Naive thymus-derived CD8-positive, alpha-beta T cell (primary cell): ENCODE measurements at regions not wholly inside any gene's neighbourhood (a gene's known extent, or its start where the extent isn't known, plus 50 kb on each side); places are given as distances from the start of the nearest gene placed in this dataset.

Experiments used
- ATAC-seq, 2 donors: fragments of 150-1000 bp; cut with Tn5 transposase in 1 of 2; sonication (Bioruptor Pico), chemical (Tn5 transposase) in 1 of 2; 1 replicate in 1 of 2; 2 replicates in 1 of 2; pipeline ENCODE4 v1.10.0; 2021; ENCODE audit warnings: mild to moderate bottlenecking in 2 of 2, moderate library complexity in 2 of 2
- POLR2A ChIA-PET: fragments of 350-600 bp; sonication (Branson Sonifier 250); formaldehyde crosslinking; loops from one replicate; lab custom pipeline; 2021; ENCODE audit warnings: antibody characterized with exemption; lab: Charles Lee
- DNase-seq, 10 donors: peaks; one replicate each; pipeline versions ENCODE4 v3.0.0 to v3.0.0-alpha.2; 2020 to 2022
- H3K27ac Mint-ChIP-seq, 10 donors: one replicate each; pipeline ENCODE4 v1.8.0; 2020 to 2022; ENCODE audit warnings: mild to moderate bottlenecking in 10 of 10, mixed read lengths in 10 of 10, moderate library complexity in 4 of 10, inconsistent platforms in 1 of 10
- H3K27me3 Mint-ChIP-seq, 5 donors: one replicate each; pipeline ENCODE4 v1.8.0; 2021 to 2022; ENCODE audit warnings: mixed read lengths in 5 of 5
- H3K36me3 Mint-ChIP-seq, 3 donors: one replicate each; pipeline ENCODE4 v1.8.0; 2020 to 2022; ENCODE audit warnings: mixed read lengths in 3 of 3, mild to moderate bottlenecking in 2 of 3, inconsistent platforms in 1 of 3
- H3K4me1 Mint-ChIP-seq, 4 donors: one replicate each; pipeline ENCODE4 v1.8.0; 2021 to 2022; ENCODE audit warnings: mixed read lengths in 4 of 4
- H3K4me3 Mint-ChIP-seq, 10 donors: one replicate each; pipeline ENCODE4 v1.8.0; 2020 to 2022; ENCODE audit warnings: mild to moderate bottlenecking in 10 of 10, mixed read lengths in 10 of 10, moderate library complexity in 6 of 10, inconsistent platforms in 1 of 10
- H3K9me3 Mint-ChIP-seq, 9 donors: one replicate each; pipeline ENCODE4 v1.8.0; 2020 to 2022; ENCODE audit warnings: mixed read lengths in 9 of 9, mild to moderate bottlenecking in 3 of 9, inconsistent platforms in 1 of 9, moderate library complexity in 1 of 9

DNA sequence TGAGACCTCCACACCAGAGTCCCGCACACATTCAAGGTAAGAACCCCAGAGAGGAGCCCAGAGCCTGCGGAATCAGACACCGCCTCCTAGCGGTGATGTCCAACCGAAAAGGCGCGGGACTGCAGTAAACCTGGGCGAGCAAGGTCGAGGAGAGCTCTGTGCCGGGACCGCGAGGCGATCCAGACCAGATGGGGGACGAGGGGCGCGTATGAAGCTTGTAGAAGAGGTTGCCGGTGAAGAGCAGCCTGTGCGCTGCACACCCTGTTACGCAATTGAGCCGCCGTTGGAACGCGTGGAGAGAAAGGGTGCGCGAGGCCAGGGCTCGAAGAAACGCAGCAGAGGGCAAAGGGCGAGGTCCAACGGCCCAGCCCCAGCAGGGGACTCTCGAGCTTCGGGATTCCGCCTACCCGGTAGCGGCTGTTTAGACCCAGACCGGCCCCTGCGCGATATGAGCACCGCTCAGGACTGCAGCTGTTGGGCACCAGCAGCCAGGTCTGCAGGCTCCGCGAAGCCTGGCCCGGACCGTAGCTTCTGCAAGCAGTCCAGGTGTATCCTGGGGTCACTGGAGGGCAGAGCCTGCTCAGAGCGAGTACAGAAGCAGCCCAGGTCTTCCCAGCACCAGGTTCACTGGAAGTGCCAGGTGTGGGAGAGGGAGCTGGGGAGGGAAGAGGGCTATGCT is 65.9 kb upstream of the ZNF599 start:
- ATAC-seq, result peak; percentile 48 to 87
- Mint-ChIP-seq H3K36me3 (no peaks in the 10 kb centered on the region), H3K4me3 (peak overlapping the region; percentile 20 to 88 (median 60)), H3K4me1 (peaks cover 11 to 30% (median 22%) of the 10 kb centered on the region in 4 donors), H3K27me3 (no peaks in the 10 kb centered on the region), H3K9me3 (peaks cover 0 to 13% (median 0%) of the 10 kb centered on the region in 9 donors), H3K27ac (peak overlapping the region in 7 of 10 donors; percentile 13 to 88 (median 51))
- POLR2A ChIA-PET, result interaction anchor here (0.6 to 2.0 kb wide), 6 partner anchors 8 to 379 kb away, joined by 3 to 5 read pairs (median 3); partner anchors contain the start of gene ZNF792
- peak in 7 of 10 donors; percentile 13 to 71 (median 29) for DNase-seq

DNA sequence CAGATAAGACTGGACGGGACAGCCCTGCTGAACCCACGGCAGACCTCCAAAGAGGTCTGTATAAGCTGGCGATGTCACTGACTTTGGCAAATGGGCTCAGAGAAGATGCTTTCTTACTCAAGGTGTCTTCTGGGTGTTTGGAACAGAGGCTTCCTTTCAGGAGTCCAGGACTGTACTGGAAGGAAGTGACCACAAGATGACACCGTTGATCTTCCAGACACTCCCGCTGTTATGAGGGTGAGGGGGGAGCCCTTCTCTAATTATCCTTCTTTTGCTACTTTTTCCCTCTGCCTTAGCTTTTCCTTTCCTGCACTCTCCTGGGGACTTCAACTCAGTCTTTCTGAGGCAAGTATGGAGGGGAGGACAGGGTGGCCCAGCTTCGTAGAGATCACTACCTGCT is 65.2 kb upstream of the ZNF599 start:
- H3K4me1 Mint-ChIP-seq, result peaks cover 11 to 30% (median 20%) of the 10 kb centered on the region in 4 donors
- ATAC-seq (peak in 1 of 2 donors; percentile 52), DNase-seq (peak in 2 of 10 donors; percentile 5 to 7)
- peaks cover 0 to 13% (median 0%) of the 10 kb centered on the region in 9 donors for H3K9me3 Mint-ChIP-seq
- H3K4me3 Mint-ChIP-seq, result peak overlapping the region in 9 of 10 donors; percentile 20 to 88 (median 50)
- peaks cover 0 to 1% (median 0%) of the 10 kb centered on the region in 3 donors for H3K36me3 Mint-ChIP-seq
- POLR2A ChIA-PET, result interaction anchor here (0.5 to 2.0 kb wide), 4 partner anchors 9 to 380 kb away, joined by 3 to 5 read pairs (median 4); no protein-coding TSS in a partner anchor
- H3K27ac Mint-ChIP-seq, result peak overlapping the region in 6 of 10 donors; percentile 15 to 88 (median 58)
- H3K27me3 Mint-ChIP-seq, result no peaks in the 10 kb centered on the region

- peaks cover 11 to 30% (median 22%) of the 10 kb centered on the region in 4 donors for H3K4me1 Mint-ChIP-seq
- H3K27ac Mint-ChIP-seq, result peak overlapping the region in 3 of 10 donors; percentile 35 to 89 (median 83)
- peaks cover 0 to 16% (median 0%) of the 10 kb centered on the region in 9 donors for H3K9me3 Mint-ChIP-seq
- H3K4me3 Mint-ChIP-seq, result peak overlapping the region in 1 of 10 donors; percentile 12
- no peak for ATAC-seq
- no peak for DNase-seq
- H3K27me3 Mint-ChIP-seq, result no peaks in the 10 kb centered on the region
- POLR2A ChIA-PET, result interaction anchor here (2.0 kb wide), 1 partner anchor 10 kb away, joined by 5 read pairs; no protein-coding TSS in a partner anchor
- H3K36me3 Mint-ChIP-seq, result peaks cover 0 to 3% (median 0%) of the 10 kb centered on the region in 3 donors
These were observed 64.2 kb upstream of the ZNF599 start for GRCh38 chr19:34837262-34837661.

DNA sequence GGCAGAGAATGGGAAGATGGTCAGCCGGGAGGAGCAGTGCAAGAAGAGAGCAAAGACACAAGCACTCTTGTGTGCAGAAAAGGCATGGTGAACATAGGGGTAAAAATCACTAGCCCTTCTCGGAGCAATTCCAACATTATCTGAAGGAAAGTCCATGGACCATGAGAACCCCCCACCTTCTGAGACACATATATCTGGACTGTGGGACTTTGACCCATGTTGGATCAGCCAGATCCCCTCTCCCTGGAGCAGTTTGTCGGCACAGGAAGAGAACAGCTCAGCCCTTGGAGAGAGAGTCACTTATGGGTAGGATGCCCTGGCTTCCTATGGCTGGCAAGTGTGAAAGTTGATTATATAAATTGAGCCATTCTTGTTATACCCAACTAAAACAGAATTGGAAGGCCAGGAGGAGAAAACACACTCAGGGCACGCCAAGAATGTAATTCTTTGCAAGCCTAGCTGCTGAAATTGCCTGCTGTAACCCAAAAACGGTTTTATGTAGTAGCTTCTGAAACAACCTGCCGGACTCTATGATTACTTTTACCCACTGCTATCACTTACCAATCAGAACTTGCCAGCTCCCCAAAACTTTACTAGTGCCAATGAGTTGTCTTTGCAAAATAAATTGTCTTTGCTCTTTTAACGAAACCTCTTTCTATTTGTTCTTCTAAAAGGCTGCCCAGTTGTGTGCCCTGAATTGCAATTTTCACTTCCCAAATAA is 62.8 kb upstream of the ZNF599 start:
- POLR2A ChIA-PET, result no interaction called here
- H3K27me3 Mint-ChIP-seq, result no peaks in the 10 kb centered on the region
- no peak for ATAC-seq
- peaks cover 11 to 28% (median 21%) of the 10 kb centered on the region in 4 donors for H3K4me1 Mint-ChIP-seq
- no peak for DNase-seq
- H3K36me3 Mint-ChIP-seq, result peaks cover 0 to 3% (median 0%) of the 10 kb centered on the region in 3 donors
- H3K27ac Mint-ChIP-seq, result no peak overlapping the region
- peaks cover 0 to 16% (median 0%) of the 10 kb centered on the region in 9 donors for H3K9me3 Mint-ChIP-seq
- no peak overlapping the region for H3K4me3 Mint-ChIP-seq

GRCh38 chr19:34834472-34835061 is 61.6 kb upstream of the ZNF599 start:
- Mint-ChIP-seq H3K4me3 (no peak overlapping the region), H3K4me1 (peaks cover 11 to 25% (median 21%) of the 10 kb centered on the region in 4 donors), H3K27ac (peak overlapping the region in 1 of 10 donors; percentile 52), H3K27me3 (no peaks in the 10 kb centered on the region), H3K9me3 (peaks cover 0 to 13% (median 0%) of the 10 kb centered on the region in 9 donors), H3K36me3 (peaks cover 0 to 3% (median 0%) of the 10 kb centered on the region in 3 donors)
- POLR2A ChIA-PET, result no interaction called here
- DNase-seq (no peak), ATAC-seq (no peak)

GRCh38 chr19:34832581-34833112 is 59.6 kb upstream of the ZNF599 start:
- POLR2A ChIA-PET, result no interaction called here
- Mint-ChIP-seq H3K9me3 (peaks cover 0 to 10% (median 0%) of the 10 kb centered on the region in 9 donors), H3K27me3 (no peaks in the 10 kb centered on the region), H3K4me1 (peaks cover 5 to 11% (median 10%) of the 10 kb centered on the region in 4 donors), H3K4me3 (no peak overlapping the region), H3K27ac (no peak overlapping the region), H3K36me3 (peaks cover 0 to 3% (median 2%) of the 10 kb centered on the region in 3 donors)
- DNase-seq (no peak), ATAC-seq (no peak)

- no peak for ATAC-seq
- POLR2A ChIA-PET, result no interaction called here
- H3K36me3 Mint-ChIP-seq, result peaks cover 2 to 11% (median 3%) of the 10 kb centered on the region in 3 donors
These were observed 58.7 kb upstream of the ZNF599 start for GRCh38 chr19:34831714-34832113.

DNA sequence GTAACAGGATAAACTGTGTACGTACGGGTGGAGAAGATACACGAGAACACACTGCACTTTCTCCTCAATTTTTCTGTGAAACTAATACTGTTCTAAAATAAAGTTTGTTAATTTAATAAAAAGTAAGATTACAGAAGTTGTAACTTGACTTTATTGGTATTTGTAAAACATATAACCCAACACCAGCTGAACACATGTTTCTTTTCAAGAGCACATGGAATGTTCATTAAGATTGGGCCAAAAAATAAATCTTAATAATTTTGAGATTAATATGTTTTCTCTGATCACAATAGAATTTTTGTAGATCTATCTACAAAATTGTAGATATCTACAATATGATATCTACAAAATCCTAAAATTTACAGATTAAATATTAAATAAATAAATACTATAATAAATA is 55.1 kb upstream of the ZNF599 start:
- Mint-ChIP-seq H3K36me3 (peaks cover 9 to 13% (median 9%) of the 10 kb centered on the region in 3 donors), H3K27ac (no peak overlapping the region), H3K9me3 (peaks cover 0 to 3% (median 0%) of the 10 kb centered on the region in 9 donors), H3K27me3 (no peaks in the 10 kb centered on the region), H3K4me1 (peaks cover 0 to 5% (median 2%) of the 10 kb centered on the region in 4 donors), H3K4me3 (no peak overlapping the region)
- no peak for DNase-seq
- ATAC-seq, result no peak
- POLR2A ChIA-PET, result no interaction called here

More at GRCh38 chr19:34831714-34832113, 58.7 kb upstream of the ZNF599 start:
- Mint-ChIP-seq H3K27ac (no peak overlapping the region), H3K9me3 (peaks cover 0 to 8% (median 0%) of the 10 kb centered on the region in 9 donors), H3K27me3 (no peaks in the 10 kb centered on the region), H3K4me3 (no peak overlapping the region), H3K4me1 (peaks cover 0 to 6% (median 2%) of the 10 kb centered on the region in 4 donors)
- no peak for DNase-seq

DNA sequence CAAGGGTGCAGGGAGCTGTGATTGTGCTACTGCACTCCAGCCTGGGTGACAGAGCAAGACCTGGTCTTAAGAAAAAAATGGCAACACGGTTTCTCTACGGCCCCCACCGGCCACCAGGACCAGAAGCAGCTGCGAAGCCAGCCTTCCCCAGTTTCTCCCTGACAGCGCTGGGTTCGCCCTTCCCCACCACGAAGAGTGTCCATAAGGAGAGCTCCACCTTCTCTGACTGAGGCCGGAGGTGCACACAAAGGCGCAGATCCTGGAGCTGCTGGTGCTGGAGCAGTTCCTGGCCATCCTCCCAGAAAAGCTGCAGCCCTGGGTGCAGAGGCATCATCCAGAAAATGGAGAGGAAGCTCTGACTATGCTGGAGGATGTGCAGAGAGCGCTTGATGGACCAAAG is 52.2 kb upstream of the ZNF599 start:
- ATAC-seq (no peak), DNase-seq (no peak)
- peaks cover 0 to 2% (median 0%) of the 10 kb centered on the region in 4 donors for H3K4me1 Mint-ChIP-seq
- H3K4me3 Mint-ChIP-seq, result no peak overlapping the region
- H3K36me3 Mint-ChIP-seq, result peaks cover 10 to 17% (median 11%) of the 10 kb centered on the region in 3 donors
- POLR2A ChIA-PET, result no interaction called here
- H3K27me3 Mint-ChIP-seq, result no peaks in the 10 kb centered on the region
- H3K9me3 Mint-ChIP-seq, result peaks cover 0 to 2% (median 0%) of the 10 kb centered on the region in 9 donors
- no peak overlapping the region for H3K27ac Mint-ChIP-seq

GRCh38 chr19:34824686-34825085 is 51.7 kb upstream of the ZNF599 start:
- POLR2A ChIA-PET, result no interaction called here
- H3K9me3 Mint-ChIP-seq, result peaks cover 0 to 7% (median 0%) of the 10 kb centered on the region in 9 donors
- H3K36me3 Mint-ChIP-seq, result peaks cover 16 to 22% (median 16%) of the 10 kb centered on the region in 3 donors
- no peaks in the 10 kb centered on the region for H3K27me3 Mint-ChIP-seq
- H3K4me3 Mint-ChIP-seq, result no peak overlapping the region
- H3K4me1 Mint-ChIP-seq, result peaks cover 0 to 3% (median 0%) of the 10 kb centered on the region in 4 donors
- ATAC-seq (no peak), DNase-seq (no peak)
- H3K27ac Mint-ChIP-seq, result no peak overlapping the region
